ENCODE measurements at regions not wholly inside any gene's neighbourhood (a gene's known extent, or its start where the extent isn't known, plus 50 kb on each side); places are given as distances from the start of the nearest gene placed in this dataset.

GRCh38 chr18:55024564-55024963, 65.3 kb upstream of the CCDC68 start:
- H3K4me3 ChIP-seq (ENCODE audit: low read depth, low read length): no peak overlapping the region
- no peak for DNase-seq (ENCODE audit: low read depth)
- TF ChIP-seq, protein P1, sequence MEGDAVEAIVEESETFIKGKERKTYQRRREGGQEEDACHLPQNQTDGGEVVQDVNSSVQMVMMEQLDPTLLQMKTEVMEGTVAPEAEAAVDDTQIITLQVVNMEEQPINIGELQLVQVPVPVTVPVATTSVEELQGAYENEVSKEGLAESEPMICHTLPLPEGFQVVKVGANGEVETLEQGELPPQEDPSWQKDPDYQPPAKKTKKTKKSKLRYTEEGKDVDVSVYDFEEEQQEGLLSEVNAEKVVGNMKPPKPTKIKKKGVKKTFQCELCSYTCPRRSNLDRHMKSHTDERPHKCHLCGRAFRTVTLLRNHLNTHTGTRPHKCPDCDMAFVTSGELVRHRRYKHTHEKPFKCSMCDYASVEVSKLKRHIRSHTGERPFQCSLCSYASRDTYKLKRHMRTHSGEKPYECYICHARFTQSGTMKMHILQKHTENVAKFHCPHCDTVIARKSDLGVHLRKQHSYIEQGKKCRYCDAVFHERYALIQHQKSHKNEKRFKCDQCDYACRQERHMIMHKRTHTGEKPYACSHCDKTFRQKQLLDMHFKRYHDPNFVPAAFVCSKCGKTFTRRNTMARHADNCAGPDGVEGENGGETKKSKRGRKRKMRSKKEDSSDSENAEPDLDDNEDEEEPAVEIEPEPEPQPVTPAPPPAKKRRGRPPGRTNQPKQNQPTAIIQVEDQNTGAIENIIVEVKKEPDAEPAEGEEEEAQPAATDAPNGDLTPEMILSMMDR (IDR thresholded peaks at IDR 0.05; ENCODE audit: low read depth, low read length, missing control alignments): no peak

GRCh38 chr18:55018602-55019001, 59.3 kb upstream of the CCDC68 start:
- DNase-seq (ENCODE audit: low read depth): no peak
- TF ChIP-seq, protein P1 (IDR thresholded peaks at IDR 0.05; ENCODE audit: low read depth, low read length, missing control alignments): no peak
- H3K4me3 ChIP-seq (ENCODE audit: low read depth, low read length): no peak overlapping the region

DNA sequence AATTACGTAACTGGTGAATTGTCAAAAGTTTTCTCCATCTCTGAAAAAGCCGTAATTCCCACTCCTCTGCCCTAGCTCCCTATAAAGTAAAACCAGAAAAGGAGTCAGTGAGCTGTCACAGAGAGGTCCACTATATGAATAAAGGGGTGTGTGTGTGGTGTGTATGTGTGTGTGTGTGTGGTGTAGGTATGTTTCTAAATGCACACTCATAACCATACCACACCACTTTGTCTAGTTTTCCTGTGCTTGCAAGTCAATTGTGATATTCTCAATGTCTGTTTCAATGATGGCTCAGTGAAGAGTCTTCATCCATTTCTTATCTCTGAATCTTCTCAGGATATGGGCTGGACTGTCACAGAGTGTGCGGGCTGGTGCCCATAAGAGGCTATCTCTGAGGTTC, 54.8 kb upstream of the CCDC68 start:
- H3K4me3 ChIP-seq (ENCODE audit: low read depth, low read length): no peak overlapping the region
- TF ChIP-seq, protein P1 (IDR thresholded peaks at IDR 0.05; ENCODE audit: low read depth, low read length, missing control alignments): no peak
- DNase-seq (ENCODE audit: low read depth): no peak

DNA sequence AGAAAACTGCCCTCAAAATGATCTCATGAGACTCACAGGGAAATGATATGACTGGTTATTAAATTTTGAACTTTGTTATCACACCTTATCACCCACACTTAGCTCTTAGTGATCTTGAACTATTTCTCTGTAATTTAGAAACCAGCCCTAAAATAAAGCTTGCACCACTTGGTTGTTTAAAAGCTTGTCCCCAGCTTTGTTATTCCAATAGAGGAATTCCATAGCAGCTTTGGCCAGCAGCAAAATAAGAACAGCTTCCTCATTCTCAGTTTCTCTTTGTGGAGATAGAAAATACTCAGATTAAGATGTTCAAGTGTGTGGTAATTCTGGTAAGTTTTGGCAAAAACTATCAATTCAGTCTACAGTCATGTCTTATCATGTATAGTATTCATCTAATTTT, 54.4 kb upstream of the CCDC68 start:
- no peak for DNase-seq (ENCODE audit: low read depth)
- TF ChIP-seq, protein P1 (IDR thresholded peaks at IDR 0.05; ENCODE audit: low read depth, low read length, missing control alignments): no peak
- H3K4me3 ChIP-seq (ENCODE audit: low read depth, low read length): no peak overlapping the region

DNA sequence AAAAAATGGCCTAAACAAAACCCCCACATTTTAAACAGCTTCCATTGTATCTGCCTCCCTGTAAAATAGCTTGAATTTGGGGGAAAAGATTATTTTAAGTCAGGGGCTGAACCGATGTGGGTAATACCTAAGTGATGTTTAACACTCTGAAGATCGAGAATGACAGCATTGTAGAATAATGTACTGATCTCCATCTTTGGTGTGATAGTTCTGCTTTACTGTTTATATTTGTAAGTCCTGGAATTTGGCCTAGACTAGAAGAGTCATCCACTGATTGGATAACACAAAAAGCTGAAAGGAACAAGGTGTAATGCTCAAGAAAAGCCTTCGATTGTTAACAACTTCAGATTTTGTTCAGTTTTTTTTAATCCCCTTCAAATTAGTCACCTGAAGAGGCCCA, 53.8 kb upstream of the CCDC68 start:
- H3K4me3 ChIP-seq (ENCODE audit: low read depth, low read length): no peak overlapping the region
- TF ChIP-seq, protein P1 (IDR thresholded peaks at IDR 0.05; ENCODE audit: low read depth, low read length, missing control alignments): no peak
- no peak for DNase-seq (ENCODE audit: low read depth)

- DNase-seq (ENCODE audit: low read depth): no peak
- TF ChIP-seq, protein P1 (IDR thresholded peaks at IDR 0.05; ENCODE audit: low read depth, low read length, missing control alignments): no peak
- no peak overlapping the region for H3K4me3 ChIP-seq (ENCODE audit: low read depth, low read length)
Observed at GRCh38 chr18:55012008-55012407, 52.7 kb upstream of the CCDC68 start.

Measured in GM12864 (cell line).